ENCODE measurements at regions not wholly inside any gene's neighbourhood (a gene's known extent, or its start where the extent isn't known, plus 50 kb on each side); places are given as distances from the start of the nearest gene placed in this dataset.
A peak's percentile ranks its signal among the peaks of the same experiment; 100 is the strongest.

DNA sequence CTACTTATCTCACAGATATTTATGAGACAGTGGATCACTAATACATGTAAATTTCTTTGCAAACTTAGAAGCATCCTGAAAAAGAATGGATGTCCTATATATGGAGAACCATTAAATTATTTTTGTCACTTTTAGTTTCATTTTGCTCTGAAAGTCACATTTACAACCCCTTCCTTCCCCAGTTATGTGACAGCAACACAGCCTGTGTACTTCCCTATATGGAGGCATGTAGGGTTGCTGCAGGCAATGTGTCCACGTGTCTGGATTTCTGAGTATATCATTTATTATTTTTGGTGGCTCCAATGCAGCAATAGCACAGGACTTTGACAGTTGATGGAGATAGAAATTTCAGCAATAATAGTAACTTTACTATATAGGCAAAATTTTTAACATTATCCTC, 156.4 kb downstream of the ST8SIA4 start:
- peaks cover 5% of the 10 kb centered on the region; the same call in 1 of the 2 replicates for H3K4me1 ChIP-seq (ENCODE audit: control insufficient read depth, insufficient read depth, low read length)
- SMC1A ChIA-PET (ENCODE audit: uncharacterized antibody, unreplicated experiment) = no interaction called here

GRCh38 chr5:100749771-100750284, 153.3 kb downstream of the ST8SIA4 start:
- Histone ChIP-seq H3K79me2 (ENCODE audit: control insufficient read depth, insufficient read depth, low read length) (no peaks in the 10 kb centered on the region), H3K36me3 (ENCODE audit: control insufficient read depth in 2 of 2, insufficient read depth in 2 of 2, low read length in 1 of 2) (no peaks in the 10 kb centered on the region), H4K20me1 (ENCODE audit: control insufficient read depth, insufficient read depth) (no peaks in the 10 kb centered on the region), H3K27me3 (replicated peaks in 1 of 2; ENCODE audit: control insufficient read depth in 2 of 2, insufficient read depth in 2 of 2, low read length in 1 of 2) (no peaks in the 10 kb centered on the region), H2AFZ (ENCODE audit: control insufficient read depth, low read depth, low read length) (no peak overlapping the region), H3K27ac (ENCODE audit: control insufficient read depth, insufficient read depth) (no peak overlapping the region), H3K9ac (ENCODE audit: control insufficient read depth, insufficient read depth, low read length) (no peak overlapping the region), H3K4me1 (ENCODE audit: control insufficient read depth, insufficient read depth, low read length) (peaks cover 5% of the 10 kb centered on the region; the same call in 1 of the 2 replicates), H3K4me2 (ENCODE audit: control insufficient read depth, insufficient read depth) (no peak overlapping the region), H3K4me3 (no peak overlapping the region), H3K9me3 (replicated peaks; ENCODE audit: control insufficient read depth, insufficient read depth, low read length) (no peaks in the 10 kb centered on the region)
- intact Hi-C loops (cut with micrococcal nuclease; ENCODE audit: unreplicated experiment) (no loop called here), in situ Hi-C loops (cut with MboI) (no loop called here)
- ATAC-seq = no peak
- POLR2A ChIA-PET = no interaction called here
- 85% methylated on average over 8 of the region's 8 CpGs for WGBS (ENCODE audit: insufficient coverage, insufficient replicate concordance, low lambda C conversion rate, missing lambda C conversion rate)
- CTCF ChIA-PET = interaction anchor here (1.0 to 1.3 kb wide), 3 partner anchors 24 to 261 kb away, joined by 3 to 4 read pairs (median 3); no protein-coding TSS in a partner anchor
- DNase-seq (ENCODE audit: low read depth, low spot score) = no peak
- no TSS peak for BruUV-seq (replicated peaks)
- no peak for FAIRE-seq
- RAD21 ChIA-PET (ENCODE audit: unreplicated experiment) = interaction anchor here (1.0 kb wide), 2 partner anchors 16 to 24 kb away, joined by 3 read pairs; no protein-coding TSS in a partner anchor
- SMC1A ChIA-PET (ENCODE audit: uncharacterized antibody, unreplicated experiment) = interaction anchor here (0.8 to 2.4 kb wide), 6 partner anchors 8 to 150 kb away, joined by 3 to 6 read pairs (median 4); no protein-coding TSS in a partner anchor
- TF ChIP-seq NFYA (IDR thresholded peaks at IDR 0.05; ENCODE audit: borderline replicate concordance, low read depth, low read length) (no peak), SIX5 (IDR thresholded peaks at IDR 0.05; ENCODE audit: low read depth, low read length, severe bottlenecking) (no peak), ZBTB11 (CRISPR knock-in tag; IDR thresholded peaks at IDR 0.05) (no peak), GATAD2B (conservative IDR thresholded peaks at IDR 0.05; ENCODE audit: low read depth) (no peak), IKZF2 (IDR thresholded peaks at IDR 0.05) (no peak), NR2C2 (IDR thresholded peaks at IDR 0.05; ENCODE audit: borderline replicate concordance, control insufficient read depth, insufficient read length, low read depth) (no peak), ASH2L (IDR thresholded peaks at IDR 0.05; ENCODE audit: borderline replicate concordance, low read depth) (no peak)

More for the DNA sequence above, 156.4 kb downstream of the ST8SIA4 start:
- 4% methylated on average over 1 of the region's 1 CpG for WGBS (ENCODE audit: insufficient coverage, insufficient replicate concordance, low lambda C conversion rate, missing lambda C conversion rate)
- peak overlapping the region; percentile 52 for H3K4me2 ChIP-seq (ENCODE audit: control insufficient read depth, insufficient read depth)
- peak overlapping the region; percentile 52; the same call in 1 of the 2 replicates for H3K27ac ChIP-seq (ENCODE audit: control insufficient read depth, insufficient read depth)
- TF ChIP-seq SRF (IDR thresholded peaks at IDR 0.05; ENCODE audit: low read depth in 2 of 2, low read length in 2 of 2) = peak in 1 of 2 experiments; percentile 69; a peak in 1 of 4 replicates
- TF ChIP-seq HDAC6 (IDR thresholded peaks at IDR 0.05; ENCODE audit: unreplicated experiment) = no peak
- TF ChIP-seq STAT1 (conservative IDR thresholded peaks at IDR 0.05) = no peak
- TF ChIP-seq NFIC (IDR thresholded peaks at IDR 0.05; ENCODE audit: low read depth, low read length) = 0 out of 2 replicates have a peak, but pooled peaks have one; percentile 37
- no peak overlapping the region for H3K9ac ChIP-seq (ENCODE audit: control insufficient read depth, insufficient read depth, low read length)
- no peaks in the 10 kb centered on the region for H3K79me2 ChIP-seq (ENCODE audit: control insufficient read depth, insufficient read depth, low read length)
- CTCF ChIA-PET = interaction anchor here (1.1 to 1.2 kb wide), 2 partner anchors 9 to 12 kb away, joined by 3 to 5 read pairs; no protein-coding TSS in a partner anchor
- no peaks in the 10 kb centered on the region for H4K20me1 ChIP-seq (ENCODE audit: control insufficient read depth, insufficient read depth)
- H3K4me3 ChIP-seq = 0 out of 2 replicates have a peak overlapping the region, but pooled peaks have one; percentile 0
- POLR2A ChIA-PET = no interaction called here
- FAIRE-seq (no peak), DNase-seq (ENCODE audit: low read depth, low spot score) (no peak), ATAC-seq (peak; percentile 94)
- intact Hi-C loops (cut with micrococcal nuclease; ENCODE audit: unreplicated experiment) (no loop called here), in situ Hi-C loops (cut with MboI) (no loop called here)
- H3K36me3 ChIP-seq (ENCODE audit: control insufficient read depth in 2 of 2, insufficient read depth in 2 of 2, low read length in 1 of 2) = no peaks in the 10 kb centered on the region
- no TSS peak for BruUV-seq (replicated peaks)
- peak overlapping the region; percentile 90 for H2AFZ ChIP-seq (ENCODE audit: control insufficient read depth, low read depth, low read length)
- RAD21 ChIA-PET (ENCODE audit: unreplicated experiment) = interaction anchor here (0.8 kb wide), 1 partner anchor 14 kb away, joined by 3 read pairs; no protein-coding TSS in a partner anchor
- H3K9me3 ChIP-seq (replicated peaks; ENCODE audit: control insufficient read depth, insufficient read depth, low read length) = no peaks in the 10 kb centered on the region
- no peaks in the 10 kb centered on the region for H3K27me3 ChIP-seq (replicated peaks in 1 of 2; ENCODE audit: control insufficient read depth in 2 of 2, insufficient read depth in 2 of 2, low read length in 1 of 2)
